IPS DF 6.9 (cell line): ENCODE measurements at regions not wholly inside any gene's neighbourhood (a gene's known extent, or its start where the extent isn't known, plus 50 kb on each side); places are given as distances from the start of the nearest gene placed in this dataset.

Experiments
- DNase-seq: peaks from one replicate; pipeline ENCODE4 v3.0.0-alpha.2; 2013; ENCODE audit warnings: low read depth, low spot score
- H3K27ac ChIP-seq: one replicate; pipeline ENCODE4 v1.5.1; 2013; ENCODE audit warnings: low read length, control low read depth
- H3K27me3 ChIP-seq: 2 replicates; pipeline ENCODE4 v1.6.1; 2013; ENCODE audit warnings: mild to moderate bottlenecking, low read length; ENCODE audit not compliant: control insufficient read depth, insufficient read depth
- H3K36me3 ChIP-seq: 2 replicates; pipeline ENCODE4 v1.6.1; 2013; ENCODE audit warnings: low read length; ENCODE audit not compliant: control insufficient read depth, insufficient read depth
- H3K4me1 ChIP-seq: 2 replicates; pipeline ENCODE4 v1.6.1; 2013; ENCODE audit warnings: low read length; ENCODE audit not compliant: control insufficient read depth, insufficient read depth
- H3K4me3 ChIP-seq: 2 replicates; pipeline ENCODE4 v1.5.1; 2013; ENCODE audit warnings: mild to moderate bottlenecking, low read length
- H3K9me3 ChIP-seq: 2 replicates; pipeline ENCODE4 v1.6.1; 2013; ENCODE audit warnings: low read length, inconsistent platforms; ENCODE audit not compliant: control insufficient read depth, insufficient read depth
- WGBS: extraction: QIAGEN DNeasy Blood & Tissue Kit; methylation state at CpG from one replicate; pipeline ENCODE4 v1.1.7; 2013; ENCODE audit warnings: mixed read lengths, missing lambda C conversion rate; ENCODE audit not compliant: insufficient read length, insufficient coverage; 5-methylcytosine and 5-hydroxymethylcytosine counted together

DNA sequence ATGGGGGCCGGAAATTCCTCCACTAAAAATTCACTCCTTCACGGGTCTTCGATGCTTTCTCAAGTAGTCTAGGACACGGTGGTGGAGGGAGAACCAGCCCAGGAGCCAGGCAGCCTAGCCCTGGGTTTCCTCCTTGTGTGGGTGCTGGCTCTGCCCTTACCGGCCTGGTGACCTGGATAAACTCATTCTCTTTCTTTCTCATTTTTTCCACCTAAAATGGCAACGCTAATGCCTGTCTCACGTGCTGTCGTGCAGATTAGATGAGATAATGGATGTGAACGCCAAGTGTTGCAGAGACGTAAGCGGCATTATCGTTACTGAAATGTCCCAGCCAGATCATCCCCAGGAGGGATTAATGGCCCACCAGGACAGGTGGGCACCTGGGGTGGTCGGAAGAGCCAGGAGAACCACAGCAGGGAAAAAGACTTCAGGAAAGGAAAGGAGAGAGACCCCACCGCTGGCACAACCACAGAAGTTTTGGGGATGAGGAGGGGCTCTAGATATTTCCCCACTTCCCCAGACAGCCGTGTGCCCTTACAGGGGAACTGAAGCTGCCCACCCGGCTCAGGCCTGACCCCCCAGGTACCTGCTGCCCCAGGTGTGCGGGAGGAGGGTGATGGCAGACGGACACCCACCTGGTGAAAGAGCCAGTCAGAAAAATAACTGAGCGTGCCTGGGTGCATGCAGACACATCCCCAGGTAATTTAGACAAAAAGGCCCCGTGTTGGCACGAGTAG, 100.8 kb upstream of the ASAP2 start:
- Histone ChIP-seq H3K4me3 (no peak overlapping the region), H3K36me3 (no peaks in the 10 kb centered on the region), H3K27ac (no peak overlapping the region), H3K9me3 (no peaks in the 10 kb centered on the region), H3K4me1 (peaks cover 3% of the 10 kb centered on the region), H3K27me3 (no peaks in the 10 kb centered on the region; the same call in 1 of the 2 replicates)
- no peak for DNase-seq
- no CpG with 5 or more reads among the region's 21 CpGs for WGBS

DNA sequence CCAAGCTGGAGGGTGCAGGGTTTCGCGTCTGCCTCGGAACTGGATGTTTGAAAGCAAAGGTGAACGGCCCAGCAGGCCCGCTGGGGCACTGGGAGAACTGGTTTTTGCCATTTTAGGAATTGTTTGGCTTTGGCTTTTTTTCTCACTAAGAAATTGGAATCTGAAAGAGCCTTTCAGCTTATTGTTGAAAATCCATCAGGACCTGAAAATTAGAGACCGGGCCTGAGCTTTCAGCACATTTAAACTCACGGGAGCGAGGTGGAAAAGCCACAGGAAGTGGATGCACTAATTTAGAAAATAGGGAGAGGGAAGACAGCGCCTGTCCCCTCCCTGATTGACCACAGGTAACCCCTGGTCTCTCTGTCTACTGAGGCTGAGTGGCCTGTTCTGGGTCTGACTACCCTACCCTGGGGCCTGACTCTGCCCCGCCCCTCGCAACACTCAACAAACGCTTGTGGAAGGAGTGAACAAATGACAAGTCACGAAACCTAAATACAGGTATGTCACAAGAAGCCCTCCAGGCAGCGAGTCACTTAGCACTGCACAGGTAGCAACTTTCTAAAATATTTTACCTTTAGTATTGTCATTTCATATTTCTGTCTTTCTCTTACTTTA, 100.3 kb upstream of the MBOAT2 start:
- DNase-seq, result no peak
- WGBS, result no CpG with 5 or more reads among the region's 14 CpGs
- Histone ChIP-seq H3K9me3 (no peaks in the 10 kb centered on the region), H3K36me3 (no peaks in the 10 kb centered on the region), H3K4me1 (peaks cover 3% of the 10 kb centered on the region), H3K27me3 (no peaks in the 10 kb centered on the region; the same call in 1 of the 2 replicates), H3K4me3 (no peak overlapping the region), H3K27ac (no peak overlapping the region)

DNA sequence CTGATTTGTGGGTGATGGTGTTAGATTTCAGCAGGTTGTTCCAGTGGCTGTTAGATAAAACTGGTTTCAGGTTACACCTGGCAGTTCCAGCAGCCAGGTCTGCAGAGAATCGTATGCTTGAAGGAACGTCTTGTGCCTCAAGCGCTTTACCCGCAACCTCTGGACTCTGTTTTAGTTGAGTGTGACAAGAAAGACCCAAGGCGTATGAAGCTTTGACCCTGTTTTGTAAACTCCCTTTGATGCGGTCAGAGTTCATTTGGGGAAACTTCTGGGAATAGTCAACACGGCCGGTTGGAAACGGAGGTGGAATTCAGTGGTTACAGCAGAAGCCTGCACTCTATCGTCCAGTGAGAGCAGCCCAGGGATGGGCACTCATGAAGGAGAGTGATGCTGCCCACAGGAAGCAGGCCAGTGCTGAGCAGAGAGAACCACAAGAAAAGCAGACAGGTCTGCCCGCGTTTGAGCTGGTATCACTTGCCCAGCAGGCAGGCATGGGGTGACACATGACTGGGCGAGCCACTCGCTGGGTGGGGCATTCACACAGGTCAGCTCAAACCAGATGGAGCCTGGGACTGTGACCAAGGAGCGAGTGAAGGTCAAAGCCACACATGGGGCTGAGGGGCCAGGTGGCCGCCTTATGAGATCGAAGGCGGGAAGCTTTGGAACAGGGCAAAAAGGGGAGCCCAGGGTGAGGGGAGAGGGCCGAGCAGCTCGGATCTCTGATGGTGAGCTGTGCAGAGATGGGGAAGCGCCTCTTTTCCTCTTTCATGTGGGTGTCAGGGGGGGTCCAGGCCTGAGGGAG, 99.6 kb upstream of the MBOAT2 start:
- Histone ChIP-seq H3K27me3 (no peaks in the 10 kb centered on the region; the same call in 1 of the 2 replicates), H3K27ac (no peak overlapping the region), H3K36me3 (no peaks in the 10 kb centered on the region), H3K4me1 (peaks cover 3% of the 10 kb centered on the region), H3K4me3 (no peak overlapping the region; the same call in 1 of the 2 replicates), H3K9me3 (no peaks in the 10 kb centered on the region)
- DNase-seq, result no peak
- no CpG with 5 or more reads among the region's 21 CpGs for WGBS

DNA sequence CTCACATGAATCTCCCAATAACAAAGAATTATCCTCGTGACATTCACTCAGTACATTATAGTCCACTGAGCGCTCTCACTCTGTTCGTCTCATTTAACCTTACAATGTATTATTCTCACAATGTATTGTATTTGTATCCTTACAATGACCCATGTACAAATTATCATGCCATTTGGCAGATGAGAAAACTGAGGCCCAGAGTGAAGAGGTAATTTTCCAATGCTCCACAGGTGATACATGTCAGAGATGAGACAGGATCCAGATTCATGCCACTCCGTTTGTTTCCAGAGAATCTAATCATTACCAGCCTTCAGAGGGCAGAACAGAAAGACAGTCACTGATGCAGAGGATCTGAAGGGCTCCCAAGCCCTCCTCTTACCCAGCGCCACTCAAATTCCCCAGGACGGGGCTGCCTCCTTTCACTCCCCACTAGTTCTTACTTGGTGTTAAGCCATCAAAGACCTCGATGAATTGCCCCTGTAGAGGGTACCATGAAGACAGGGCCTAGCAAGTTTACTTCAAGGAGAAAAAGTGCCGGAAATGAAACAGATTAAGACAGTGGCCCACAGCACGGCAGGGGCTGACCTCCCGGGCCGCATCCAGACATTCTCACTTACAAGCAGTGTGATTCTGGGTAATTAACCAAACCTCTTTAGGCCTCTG, 98.4 kb upstream of the MBOAT2 start:
- H3K27ac ChIP-seq, result no peak overlapping the region
- peaks cover 3% of the 10 kb centered on the region for H3K4me1 ChIP-seq
- no peaks in the 10 kb centered on the region; the same call in 1 of the 2 replicates for H3K27me3 ChIP-seq
- no peaks in the 10 kb centered on the region for H3K9me3 ChIP-seq
- no peak overlapping the region for H3K4me3 ChIP-seq
- WGBS, result no CpG with 5 or more reads among the region's 11 CpGs
- no peak for DNase-seq
- no peaks in the 10 kb centered on the region for H3K36me3 ChIP-seq

DNA sequence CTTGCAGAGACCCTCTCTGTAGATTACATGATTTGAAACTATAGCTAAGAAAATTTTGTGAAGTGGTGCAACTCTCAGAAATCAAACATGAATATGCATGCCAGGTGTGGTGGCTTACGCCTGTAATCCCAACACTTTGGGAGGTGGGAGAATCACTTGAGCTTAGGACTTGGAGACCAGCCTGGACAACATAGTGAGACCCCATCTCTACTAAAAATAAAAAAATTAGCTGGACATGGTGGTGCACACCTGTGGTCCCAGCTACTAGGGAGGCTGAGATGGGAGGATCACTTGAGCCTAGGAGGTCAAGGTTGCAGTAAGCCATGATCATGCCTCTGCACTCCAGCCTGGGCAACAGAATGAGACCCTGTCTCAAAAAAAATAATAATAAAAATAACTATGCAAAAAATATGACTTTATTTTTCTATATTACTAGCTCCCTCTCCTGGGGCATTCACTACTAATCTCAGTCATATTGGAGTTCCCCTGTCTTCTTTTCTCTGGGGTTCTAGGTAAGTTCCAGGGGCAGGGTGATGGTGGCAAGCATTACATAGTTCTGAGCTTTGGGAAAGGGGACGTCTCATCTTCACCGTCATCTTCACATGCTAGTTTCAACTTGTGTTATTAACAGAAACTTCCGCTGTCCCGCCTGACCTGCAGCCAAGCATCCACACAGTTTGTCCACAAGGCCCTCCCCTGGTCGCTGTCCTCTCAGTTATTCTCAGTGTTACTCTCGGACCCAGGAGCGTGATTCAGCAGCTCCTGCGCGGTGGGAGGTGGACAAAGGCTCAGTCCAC, 96.8 kb upstream of the MBOAT2 start:
- no peak overlapping the region for H3K4me3 ChIP-seq
- peaks cover 11% of the 10 kb centered on the region for H3K4me1 ChIP-seq
- H3K9me3 ChIP-seq, result no peaks in the 10 kb centered on the region
- DNase-seq, result no peak
- H3K36me3 ChIP-seq, result no peaks in the 10 kb centered on the region
- no CpG with 5 or more reads among the region's 10 CpGs for WGBS
- no peak overlapping the region for H3K27ac ChIP-seq
- H3K27me3 ChIP-seq, result no peaks in the 10 kb centered on the region; the same call in 1 of the 2 replicates

DNA sequence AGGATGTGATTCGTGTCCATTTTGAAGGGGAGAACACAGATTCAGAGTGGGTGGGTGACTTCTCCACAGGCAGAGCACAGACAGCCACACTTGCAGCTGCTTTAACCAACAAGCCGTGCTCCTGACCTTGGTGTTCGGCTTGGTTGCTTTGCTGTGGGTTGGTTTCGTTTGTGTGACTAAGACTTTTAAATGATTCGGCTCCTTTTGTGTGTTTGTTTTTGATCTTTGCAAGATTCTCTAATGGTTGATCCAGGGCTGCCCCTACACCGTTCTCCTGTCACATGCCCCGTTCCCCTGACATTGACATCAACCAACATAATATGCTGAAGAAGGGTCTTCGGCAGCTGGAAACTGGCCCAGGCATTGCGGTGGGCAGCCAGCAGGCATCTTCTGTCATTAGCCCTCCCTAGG, 95.9 kb upstream of the MBOAT2 start:
- no peaks in the 10 kb centered on the region for H3K9me3 ChIP-seq
- WGBS, result no CpG with 5 or more reads among the region's 9 CpGs
- H3K36me3 ChIP-seq, result no peaks in the 10 kb centered on the region
- peaks cover 12% of the 10 kb centered on the region for H3K4me1 ChIP-seq
- H3K4me3 ChIP-seq, result no peak overlapping the region
- DNase-seq, result no peak
- no peak overlapping the region for H3K27ac ChIP-seq
- no peaks in the 10 kb centered on the region; the same call in 1 of the 2 replicates for H3K27me3 ChIP-seq

DNA sequence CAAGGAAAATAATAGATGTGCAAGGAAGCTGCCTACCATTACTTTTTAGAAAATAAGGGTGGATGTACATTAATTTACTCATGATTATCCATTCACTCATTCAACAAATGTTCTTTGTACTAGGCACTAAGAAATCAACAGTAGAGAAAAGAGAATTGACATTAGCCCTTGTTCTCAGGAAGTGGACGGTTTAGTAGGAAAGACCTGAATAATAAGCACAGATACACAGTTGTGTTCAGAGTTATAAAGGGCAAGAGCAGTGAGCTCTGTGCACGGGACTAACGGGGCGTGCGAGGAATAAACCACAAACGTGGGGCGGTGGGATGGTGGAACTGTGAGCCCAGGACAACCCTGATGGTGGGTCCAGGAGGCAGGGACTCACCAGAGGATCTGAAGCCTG, 94.4 kb upstream of the MBOAT2 start:
- no CpG with 5 or more reads among the region's 7 CpGs for WGBS
- no peak for DNase-seq
- Histone ChIP-seq H3K27me3 (no peaks in the 10 kb centered on the region), H3K9me3 (no peaks in the 10 kb centered on the region), H3K4me3 (no peak overlapping the region), H3K27ac (no peak overlapping the region), H3K4me1 (peaks cover 10% of the 10 kb centered on the region), H3K36me3 (no peaks in the 10 kb centered on the region)

DNA sequence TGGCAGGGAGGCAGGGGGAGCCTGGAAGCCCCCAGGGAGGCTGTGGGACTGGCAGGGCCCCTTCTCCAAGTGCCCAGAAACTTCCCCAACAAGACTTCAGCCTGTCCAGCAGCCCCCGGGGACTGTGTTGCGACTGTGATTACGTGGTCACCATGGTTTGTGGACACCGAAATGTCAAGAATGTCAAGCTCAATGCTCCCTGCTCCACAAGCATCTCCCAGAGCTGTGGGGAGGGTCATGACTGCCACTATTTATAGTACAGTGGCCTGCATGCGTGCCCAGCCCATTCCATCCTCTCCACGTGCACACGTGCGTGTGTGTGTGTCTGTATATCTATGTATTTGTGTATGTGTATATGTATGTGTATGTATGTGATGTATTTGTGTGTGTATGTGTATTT, 93.8 kb upstream of the MBOAT2 start:
- Histone ChIP-seq H3K4me1 (peaks cover 10% of the 10 kb centered on the region), H3K27me3 (no peaks in the 10 kb centered on the region), H3K4me3 (no peak overlapping the region), H3K36me3 (no peaks in the 10 kb centered on the region), H3K9me3 (no peaks in the 10 kb centered on the region), H3K27ac (no peak overlapping the region)
- DNase-seq, result no peak
- no CpG with 5 or more reads among the region's 8 CpGs for WGBS

DNA sequence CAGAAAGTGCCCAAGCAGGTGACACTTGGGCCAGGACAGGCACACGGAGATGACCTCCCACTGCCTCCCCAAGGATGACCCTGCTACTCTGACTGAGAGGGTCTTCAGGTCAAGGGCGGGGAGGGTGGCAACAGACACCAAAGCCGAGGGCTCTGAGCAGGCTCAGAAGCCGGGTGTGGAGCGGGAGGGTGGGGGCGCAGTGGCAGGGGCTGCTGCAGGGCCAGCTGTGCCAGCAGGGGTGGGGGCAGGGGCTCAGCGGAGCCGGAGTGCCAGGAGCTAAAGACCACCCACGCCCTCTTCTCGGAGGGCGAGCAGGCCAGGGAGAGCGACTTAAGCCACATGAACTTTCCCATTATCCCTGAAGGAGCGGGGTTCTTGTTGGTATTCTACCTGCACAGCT, 93.3 kb upstream of the MBOAT2 start:
- Histone ChIP-seq H3K9me3 (no peaks in the 10 kb centered on the region), H3K27ac (no peak overlapping the region), H3K4me1 (peaks cover 10% of the 10 kb centered on the region), H3K4me3 (no peak overlapping the region), H3K36me3 (no peaks in the 10 kb centered on the region), H3K27me3 (no peaks in the 10 kb centered on the region)
- DNase-seq, result no peak
- WGBS, result no CpG with 5 or more reads among the region's 13 CpGs
